IgD-negative memory B cell (primary cell): ENCODE measurements at regions not wholly inside any gene's neighbourhood (a gene's known extent, or its start where the extent isn't known, plus 50 kb on each side); places are given as distances from the start of the nearest gene placed in this dataset.

Experiments
- H3K27ac Mint-ChIP-seq, 3 donors: one replicate each; pipeline ENCODE4 v1.8.0; 2020 to 2022; ENCODE audit warnings: mild to moderate bottlenecking in 3 of 3, mixed read lengths in 3 of 3, moderate library complexity in 1 of 3
- H3K27me3 Mint-ChIP-seq: one replicate; pipeline ENCODE4 v1.8.0; 2021; ENCODE audit warnings: mixed read lengths
- H3K36me3 Mint-ChIP-seq: one replicate; pipeline ENCODE4 v1.8.0; 2020; ENCODE audit warnings: mild to moderate bottlenecking, mixed read lengths
- H3K4me1 Mint-ChIP-seq, 3 donors: one replicate each; pipeline ENCODE4 v1.8.0; 2020 to 2022; ENCODE audit warnings: mixed read lengths in 3 of 3, mild to moderate bottlenecking in 1 of 3
- H3K4me3 Mint-ChIP-seq, 4 donors: one replicate each; pipeline ENCODE4 v1.8.0; 2020 to 2022; ENCODE audit warnings: mild to moderate bottlenecking in 4 of 4, mixed read lengths in 4 of 4, moderate library complexity in 3 of 4
- H3K9me3 Mint-ChIP-seq, 3 donors: one replicate each; pipeline ENCODE4 v1.8.0; 2020 to 2021; ENCODE audit warnings: mixed read lengths in 3 of 3, mild to moderate bottlenecking in 1 of 3

DNA sequence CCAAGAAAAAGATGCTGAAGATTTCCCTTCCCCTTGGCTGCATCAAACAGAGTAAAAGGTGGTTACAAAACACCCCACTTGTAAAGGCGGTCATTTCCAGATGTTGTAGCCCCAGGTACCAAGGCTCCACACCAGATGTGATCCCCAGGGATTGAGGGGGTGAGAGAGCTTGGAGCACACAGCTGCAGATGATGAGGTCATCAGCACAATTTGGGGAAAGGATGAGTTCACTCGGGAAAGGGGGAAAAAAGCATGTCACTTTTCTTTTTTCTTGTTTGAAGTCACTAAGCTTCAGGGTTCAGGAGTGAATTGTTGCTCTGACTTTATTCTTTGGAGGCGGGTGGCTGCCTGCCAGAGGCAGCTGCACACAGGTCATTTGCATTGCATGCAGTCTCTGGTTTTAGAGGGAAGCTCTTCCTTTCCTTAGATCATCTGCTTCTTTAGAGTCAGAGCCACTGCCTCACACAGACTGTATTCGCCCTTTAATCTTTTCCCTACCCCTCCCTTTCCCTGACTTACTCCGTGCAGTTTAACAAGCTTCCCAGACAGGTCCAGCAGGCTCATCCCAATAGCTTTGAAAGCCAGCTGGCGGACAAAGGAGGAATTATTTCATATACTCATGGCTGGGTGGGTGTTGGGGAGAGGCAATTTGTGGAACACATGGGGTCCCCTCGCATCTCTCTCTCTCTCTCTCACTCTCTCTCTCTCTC is 409.3 kb upstream of the SLC24A2 start:
- peaks cover 2 to 20% (median 2%) of the 10 kb centered on the region in 3 donors for H3K9me3 Mint-ChIP-seq
- H3K4me3 Mint-ChIP-seq = no peak overlapping the region
- H3K4me1 Mint-ChIP-seq = peaks cover 0 to 2% (median 0%) of the 10 kb centered on the region in 3 donors
- peaks cover 2% of the 10 kb centered on the region for H3K27me3 Mint-ChIP-seq
- peak overlapping the region in 1 of 3 donors; percentile 81 for H3K27ac Mint-ChIP-seq
- H3K36me3 Mint-ChIP-seq = no peaks in the 10 kb centered on the region

DNA sequence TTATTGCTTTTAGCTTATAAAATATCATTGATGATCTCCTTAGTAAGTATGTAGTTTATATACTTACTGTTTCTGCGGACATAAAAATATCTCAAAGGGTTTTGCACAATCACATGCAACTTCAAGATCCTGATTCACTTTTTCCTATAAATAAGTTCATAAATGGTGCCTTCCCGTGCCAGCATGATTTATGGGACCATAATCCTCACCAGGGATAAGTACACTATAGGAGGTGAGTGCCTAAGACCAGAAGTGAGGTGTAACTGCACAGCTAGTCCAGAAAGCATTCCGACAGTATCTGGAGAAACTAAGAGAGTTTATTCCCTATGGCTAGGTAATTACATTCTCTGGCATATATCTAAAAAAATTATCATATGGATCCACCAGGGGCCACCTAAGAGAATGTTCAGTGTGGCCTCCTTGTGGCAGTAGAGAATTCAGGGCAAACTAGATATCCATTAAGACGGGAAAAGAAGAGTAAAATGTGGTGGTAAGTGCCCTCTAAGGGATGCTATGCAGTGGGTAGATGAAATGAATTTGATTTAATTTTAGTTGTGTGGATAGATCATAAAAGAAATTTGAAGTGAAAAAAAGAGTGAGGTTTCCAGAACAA is 402.5 kb upstream of the SLC24A2 start:
- no peaks in the 10 kb centered on the region for H3K27me3 Mint-ChIP-seq
- no peak overlapping the region for H3K27ac Mint-ChIP-seq
- H3K4me1 Mint-ChIP-seq = peaks cover 0 to 1% (median 0%) of the 10 kb centered on the region in 3 donors
- H3K36me3 Mint-ChIP-seq = no peaks in the 10 kb centered on the region
- no peak overlapping the region for H3K4me3 Mint-ChIP-seq
- peaks cover 2 to 16% (median 2%) of the 10 kb centered on the region in 3 donors for H3K9me3 Mint-ChIP-seq

DNA sequence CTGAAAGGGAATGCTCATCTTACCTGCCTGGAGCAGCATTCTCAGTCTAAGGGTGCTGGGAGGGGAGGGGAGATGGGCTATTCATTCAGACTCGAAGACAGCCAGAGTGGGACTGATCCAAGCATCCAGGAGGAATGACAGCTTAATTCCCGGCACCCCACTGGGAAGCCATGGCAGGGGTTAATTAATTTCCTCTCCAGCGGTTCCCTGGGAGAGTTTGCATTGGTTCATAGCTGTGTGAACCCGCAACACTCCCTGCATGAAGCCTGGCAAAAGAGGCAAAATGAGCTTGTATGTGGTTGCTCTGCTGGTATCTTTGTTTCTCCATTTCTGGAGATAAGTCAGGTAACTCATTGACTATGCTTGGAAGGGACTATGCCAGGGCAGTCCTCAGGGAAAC is 401.0 kb upstream of the SLC24A2 start:
- Mint-ChIP-seq H3K4me3 (no peak overlapping the region), H3K27ac (no peak overlapping the region), H3K27me3 (no peaks in the 10 kb centered on the region), H3K9me3 (peaks cover 0 to 8% (median 0%) of the 10 kb centered on the region in 3 donors), H3K4me1 (peaks cover 0 to 1% (median 0%) of the 10 kb centered on the region in 3 donors), H3K36me3 (no peaks in the 10 kb centered on the region)

DNA sequence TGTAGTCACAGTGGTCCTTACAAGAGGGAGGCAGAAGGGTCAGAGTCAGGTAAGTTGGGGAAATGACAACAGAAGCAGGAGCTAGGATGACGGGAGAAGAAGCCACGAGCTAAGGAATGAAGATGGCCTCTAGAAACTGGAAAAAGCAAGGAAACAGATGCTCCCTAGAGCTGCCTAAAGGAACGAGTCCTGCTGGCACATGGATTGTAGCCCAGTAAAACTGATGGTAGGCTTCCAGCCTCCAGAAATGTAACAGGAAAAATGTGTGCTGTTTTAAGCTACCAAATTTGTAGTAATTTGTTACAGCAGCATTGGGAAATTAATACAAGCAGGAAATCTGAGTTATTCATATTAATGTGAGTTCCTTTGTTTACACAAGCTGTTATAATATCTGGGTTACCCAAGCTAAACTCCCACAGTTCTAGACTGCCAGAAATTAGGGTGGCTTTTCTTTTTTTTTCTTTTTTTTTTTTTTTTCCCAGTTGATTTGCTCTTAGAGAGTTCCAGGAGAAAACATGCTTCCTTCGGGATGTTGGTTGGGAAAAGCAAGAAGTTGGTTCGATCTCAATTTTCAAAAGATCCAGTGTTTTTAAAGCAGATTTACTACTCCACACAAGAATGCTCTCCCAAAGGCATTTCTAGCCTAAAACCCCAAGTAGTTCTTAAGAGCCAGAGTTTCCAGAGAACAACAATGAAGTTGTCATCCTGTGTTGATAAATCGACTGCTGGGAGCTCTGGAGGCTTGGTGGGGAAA is 400.0 kb upstream of the SLC24A2 start:
- H3K27ac Mint-ChIP-seq = no peak overlapping the region
- no peaks in the 10 kb centered on the region for H3K36me3 Mint-ChIP-seq

DNA sequence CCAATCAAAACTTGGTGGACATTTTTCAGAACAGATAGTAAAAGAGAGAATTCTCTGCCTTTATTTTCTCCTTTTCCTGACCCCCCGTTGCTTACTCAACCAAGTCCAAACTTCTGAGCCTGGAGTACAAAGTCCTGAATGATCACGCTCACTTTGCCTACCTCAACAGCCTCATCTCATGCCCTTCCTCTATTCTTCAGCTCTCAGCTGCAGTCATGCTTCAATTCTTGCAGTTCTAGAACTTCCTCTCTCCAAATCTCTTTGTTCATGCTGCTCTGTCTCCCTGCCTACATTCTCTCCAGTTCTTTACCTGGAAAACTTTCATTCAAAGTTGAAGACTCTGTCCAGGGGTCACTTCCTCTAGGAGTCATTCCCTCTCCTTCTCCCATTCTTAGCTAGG is 398.5 kb upstream of the SLC24A2 start:
- peaks cover 0 to 9% (median 2%) of the 10 kb centered on the region in 3 donors for H3K9me3 Mint-ChIP-seq
- H3K27me3 Mint-ChIP-seq = no peaks in the 10 kb centered on the region
- peaks cover 3% of the 10 kb centered on the region for H3K36me3 Mint-ChIP-seq
- H3K4me1 Mint-ChIP-seq = peaks cover 0 to 1% (median 0%) of the 10 kb centered on the region in 3 donors
- H3K27ac Mint-ChIP-seq = no peak overlapping the region
- no peak overlapping the region for H3K4me3 Mint-ChIP-seq

More for the DNA sequence above, 400.0 kb upstream of the SLC24A2 start:
- H3K4me3 Mint-ChIP-seq = no peak overlapping the region
- peaks cover 0 to 1% (median 0%) of the 10 kb centered on the region in 3 donors for H3K4me1 Mint-ChIP-seq
- peaks cover 0 to 4% (median 0%) of the 10 kb centered on the region in 3 donors for H3K9me3 Mint-ChIP-seq
- H3K27me3 Mint-ChIP-seq = no peaks in the 10 kb centered on the region

DNA sequence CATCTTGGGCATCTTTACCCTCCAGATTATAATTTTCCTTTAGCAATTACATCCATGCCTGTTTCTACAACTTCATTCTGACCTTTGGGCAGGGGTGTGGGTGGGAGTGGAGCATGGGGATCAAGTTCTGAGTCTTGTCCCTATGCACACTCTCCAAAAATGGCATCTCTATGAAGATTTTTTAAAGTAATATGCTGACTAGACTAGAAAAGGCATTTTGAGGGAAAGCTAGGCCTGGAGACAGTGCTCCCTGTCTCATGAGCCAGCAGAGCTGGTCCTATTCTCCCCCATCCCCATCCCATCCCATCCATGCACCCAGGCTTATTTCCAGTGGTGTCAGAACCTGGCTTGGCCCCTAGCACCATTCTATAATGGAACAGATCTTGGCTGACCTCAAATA is 398.0 kb upstream of the SLC24A2 start:
- H3K4me3 Mint-ChIP-seq = no peak overlapping the region
- no peaks in the 10 kb centered on the region for H3K27me3 Mint-ChIP-seq
- peaks cover 0 to 10% (median 3%) of the 10 kb centered on the region in 3 donors for H3K9me3 Mint-ChIP-seq
- H3K27ac Mint-ChIP-seq = no peak overlapping the region
- peaks cover 0 to 1% (median 0%) of the 10 kb centered on the region in 3 donors for H3K4me1 Mint-ChIP-seq
- H3K36me3 Mint-ChIP-seq = peaks cover 3% of the 10 kb centered on the region

DNA sequence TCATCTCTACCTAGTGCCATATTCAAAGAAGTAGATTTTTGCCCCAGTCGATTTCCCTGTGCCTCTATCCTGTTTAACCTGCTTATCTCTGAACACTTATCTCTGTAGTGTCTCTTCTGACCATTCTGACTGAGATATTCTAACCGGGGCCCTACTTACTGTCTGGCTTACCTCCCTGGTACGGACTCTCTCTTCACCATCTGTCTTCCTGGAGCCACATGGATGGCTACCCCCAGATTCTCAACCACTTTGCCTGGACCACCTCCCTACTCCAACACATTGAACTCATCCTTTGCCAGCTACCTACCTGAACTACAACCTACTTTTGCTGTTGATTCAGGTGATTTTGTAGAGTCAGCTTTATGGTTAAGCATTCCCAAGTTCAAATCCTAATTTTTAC is 397.4 kb upstream of the SLC24A2 start:
- H3K27me3 Mint-ChIP-seq = no peaks in the 10 kb centered on the region
- no peak overlapping the region for H3K27ac Mint-ChIP-seq
- peaks cover 0 to 10% (median 4%) of the 10 kb centered on the region in 3 donors for H3K9me3 Mint-ChIP-seq
- H3K4me3 Mint-ChIP-seq = no peak overlapping the region
- peaks cover 3% of the 10 kb centered on the region for H3K36me3 Mint-ChIP-seq
- H3K4me1 Mint-ChIP-seq = peaks cover 0 to 1% (median 0%) of the 10 kb centered on the region in 3 donors

DNA sequence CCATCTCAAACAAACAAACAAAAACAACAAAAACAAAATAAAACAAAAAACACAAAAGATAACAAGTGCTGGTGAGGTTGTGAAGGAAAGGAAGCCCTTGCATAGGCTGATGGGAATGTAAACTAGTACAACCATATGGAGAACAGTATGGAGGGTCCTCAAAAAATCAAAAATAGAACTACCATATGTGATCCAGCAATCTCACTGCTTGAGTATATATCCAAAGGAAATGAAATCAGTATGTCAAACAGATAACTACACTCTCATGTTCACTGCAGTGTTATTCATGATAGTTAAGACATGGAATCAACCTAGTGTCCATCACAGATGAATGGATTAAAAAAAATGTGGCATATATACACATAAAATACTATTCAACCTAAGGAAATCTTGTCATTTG is 395.7 kb upstream of the SLC24A2 start:
- no peaks in the 10 kb centered on the region for H3K27me3 Mint-ChIP-seq
- H3K27ac Mint-ChIP-seq = no peak overlapping the region
- H3K36me3 Mint-ChIP-seq = peaks cover 3% of the 10 kb centered on the region
- H3K9me3 Mint-ChIP-seq = peaks cover 0 to 10% (median 4%) of the 10 kb centered on the region in 3 donors
- no peak overlapping the region for H3K4me3 Mint-ChIP-seq
- peaks cover 0 to 1% (median 0%) of the 10 kb centered on the region in 3 donors for H3K4me1 Mint-ChIP-seq

DNA sequence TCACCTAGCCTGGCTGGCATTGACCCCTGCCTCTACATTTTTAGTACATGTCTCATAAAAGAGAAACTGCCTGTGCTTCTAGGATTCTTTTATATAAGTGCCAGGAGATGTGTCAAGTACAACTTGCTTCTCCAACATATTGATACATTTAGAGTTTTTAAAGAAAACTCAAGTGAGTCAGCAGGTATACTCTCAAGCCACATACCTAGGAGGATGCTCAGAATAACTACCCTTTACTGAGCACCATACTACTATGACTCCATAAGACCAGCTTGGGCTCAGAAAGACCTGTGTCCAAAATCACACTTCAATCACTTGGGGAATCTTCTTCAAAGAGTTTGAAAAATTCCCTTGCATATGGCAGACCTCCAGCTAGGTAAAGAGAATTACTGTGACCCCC is 389.8 kb upstream of the SLC24A2 start:
- Mint-ChIP-seq H3K27ac (peak overlapping the region in 1 of 3 donors; percentile 17), H3K9me3 (peaks cover 0 to 8% (median 4%) of the 10 kb centered on the region in 3 donors), H3K4me1 (no peaks in the 10 kb centered on the region), H3K4me3 (no peak overlapping the region), H3K27me3 (no peaks in the 10 kb centered on the region), H3K36me3 (peaks cover 3% of the 10 kb centered on the region)

DNA sequence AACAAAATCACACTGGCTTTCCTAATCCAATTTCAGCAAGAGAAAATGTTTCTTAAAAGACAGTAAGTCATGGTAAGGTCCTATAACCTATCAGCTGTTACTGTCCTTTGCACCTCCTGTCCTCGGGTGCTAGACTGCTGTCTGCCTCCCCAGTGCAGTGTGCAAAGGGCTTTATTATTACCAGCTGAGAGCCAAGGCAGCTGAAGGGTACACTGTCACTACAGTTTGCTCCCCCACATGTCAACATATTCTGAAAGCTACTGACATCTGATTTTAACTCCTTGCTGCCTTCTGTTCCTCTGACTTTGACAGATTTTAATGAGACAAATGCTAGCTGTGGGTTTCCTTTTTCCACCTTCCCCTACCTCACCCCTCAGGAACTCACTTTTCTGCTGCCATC is 389.4 kb upstream of the SLC24A2 start:
- H3K4me1 Mint-ChIP-seq = no peaks in the 10 kb centered on the region
- no peak overlapping the region for H3K4me3 Mint-ChIP-seq
- peaks cover 0 to 7% (median 3%) of the 10 kb centered on the region in 3 donors for H3K9me3 Mint-ChIP-seq
- H3K27me3 Mint-ChIP-seq = no peaks in the 10 kb centered on the region
- H3K27ac Mint-ChIP-seq = no peak overlapping the region
- no peaks in the 10 kb centered on the region for H3K36me3 Mint-ChIP-seq

DNA sequence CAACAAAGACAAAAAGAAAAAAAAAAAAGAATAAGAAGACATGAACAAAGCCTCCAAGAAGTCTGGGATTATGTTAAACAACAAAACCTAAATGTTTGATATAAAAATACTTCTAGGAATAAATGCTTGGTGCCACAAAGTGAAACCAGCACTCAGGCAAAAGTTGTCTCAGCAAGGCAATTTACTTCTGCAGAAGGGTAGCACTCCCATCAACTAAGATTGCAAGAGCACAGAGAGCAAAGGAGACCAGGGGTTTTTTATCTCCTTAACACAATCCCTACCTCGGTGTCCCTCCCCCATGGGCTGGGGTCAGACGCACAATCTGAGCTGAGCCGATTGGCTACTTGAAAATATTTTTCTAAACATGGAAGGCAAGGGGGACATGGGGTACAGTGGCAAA is 381.3 kb upstream of the SLC24A2 start:
- Mint-ChIP-seq H3K4me3 (no peak overlapping the region), H3K9me3 (peaks cover 5 to 26% (median 16%) of the 10 kb centered on the region in 3 donors), H3K4me1 (no peaks in the 10 kb centered on the region), H3K27ac (no peak overlapping the region), H3K36me3 (no peaks in the 10 kb centered on the region), H3K27me3 (no peaks in the 10 kb centered on the region)

DNA sequence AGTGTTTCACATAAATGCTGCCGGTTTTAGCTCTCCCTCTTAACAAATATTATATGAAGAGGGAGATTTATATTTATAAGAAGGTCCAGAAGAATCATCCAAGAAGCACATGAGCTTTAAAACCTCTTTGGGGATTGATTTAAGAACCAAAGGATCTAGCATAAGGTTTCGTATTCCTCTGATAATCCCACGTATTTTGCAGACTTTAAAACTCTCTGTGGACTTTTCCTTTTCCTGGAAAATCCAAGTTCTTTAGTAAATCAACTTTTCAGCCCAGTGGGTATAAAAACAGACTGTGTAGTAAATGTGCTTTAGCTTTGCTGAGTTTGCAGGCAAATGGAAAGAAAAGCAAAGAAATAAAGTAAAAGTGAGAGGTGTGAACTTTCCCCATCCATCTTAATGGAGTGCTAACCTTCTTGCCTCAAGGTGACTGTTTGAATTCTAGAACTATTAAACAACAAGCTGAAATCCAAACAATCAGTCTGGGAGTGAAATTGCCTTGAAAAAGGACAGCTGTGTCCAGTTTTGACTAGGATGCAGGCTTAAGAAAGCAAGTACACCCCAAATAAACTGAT is 363.4 kb upstream of the SLC24A2 start:
- Mint-ChIP-seq H3K4me3 (no peak overlapping the region), H3K9me3 (no peaks in the 10 kb centered on the region), H3K4me1 (no peaks in the 10 kb centered on the region), H3K36me3 (no peaks in the 10 kb centered on the region), H3K27me3 (peaks cover 6% of the 10 kb centered on the region), H3K27ac (no peak overlapping the region)

DNA sequence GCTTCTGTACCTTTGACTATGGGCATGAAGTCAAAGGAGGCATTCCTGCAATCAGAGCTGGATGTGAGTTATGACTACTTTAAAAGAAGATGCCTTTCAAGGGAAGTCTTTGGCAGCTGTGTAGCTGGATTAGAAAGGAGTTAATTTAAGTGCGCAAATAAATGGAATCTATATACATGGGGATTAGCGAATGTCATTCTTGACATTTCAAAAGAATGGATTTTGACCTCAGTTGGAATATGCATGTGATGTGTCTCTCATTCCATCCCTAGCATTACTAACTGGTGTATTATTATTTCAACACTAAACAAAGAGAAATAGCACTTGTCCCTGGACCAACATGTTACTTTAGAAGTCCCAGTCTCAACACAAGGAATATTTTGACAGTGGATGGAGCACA is 359.6 kb upstream of the SLC24A2 start:
- Mint-ChIP-seq H3K4me3 (no peak overlapping the region), H3K9me3 (no peaks in the 10 kb centered on the region), H3K4me1 (no peaks in the 10 kb centered on the region), H3K27me3 (peaks cover 11% of the 10 kb centered on the region), H3K36me3 (no peaks in the 10 kb centered on the region), H3K27ac (no peak overlapping the region)

DNA sequence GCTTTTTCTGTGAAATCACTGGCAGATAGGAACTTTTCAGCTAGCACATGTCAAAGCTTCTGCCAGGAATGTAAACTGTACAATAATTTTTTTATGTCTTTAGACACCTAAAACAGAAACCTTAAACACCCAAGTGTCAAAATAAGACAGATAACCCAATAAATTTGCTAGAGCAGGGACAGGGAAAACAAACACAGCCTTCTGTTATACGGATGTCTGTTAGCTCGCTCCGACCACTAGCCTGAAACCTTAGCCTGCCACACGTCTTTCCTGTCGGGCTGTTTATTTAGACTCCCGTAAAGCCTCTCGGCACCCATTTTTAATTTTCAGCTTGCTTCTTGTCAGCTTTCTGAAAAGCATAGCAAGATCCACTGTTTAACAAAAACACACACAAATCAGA is 355.4 kb upstream of the SLC24A2 start:
- Mint-ChIP-seq H3K4me3 (no peak overlapping the region), H3K27me3 (peaks cover 9% of the 10 kb centered on the region), H3K9me3 (peaks cover 0 to 2% (median 0%) of the 10 kb centered on the region in 3 donors), H3K27ac (no peak overlapping the region), H3K36me3 (no peaks in the 10 kb centered on the region), H3K4me1 (peaks cover 0 to 2% (median 0%) of the 10 kb centered on the region in 3 donors)

DNA sequence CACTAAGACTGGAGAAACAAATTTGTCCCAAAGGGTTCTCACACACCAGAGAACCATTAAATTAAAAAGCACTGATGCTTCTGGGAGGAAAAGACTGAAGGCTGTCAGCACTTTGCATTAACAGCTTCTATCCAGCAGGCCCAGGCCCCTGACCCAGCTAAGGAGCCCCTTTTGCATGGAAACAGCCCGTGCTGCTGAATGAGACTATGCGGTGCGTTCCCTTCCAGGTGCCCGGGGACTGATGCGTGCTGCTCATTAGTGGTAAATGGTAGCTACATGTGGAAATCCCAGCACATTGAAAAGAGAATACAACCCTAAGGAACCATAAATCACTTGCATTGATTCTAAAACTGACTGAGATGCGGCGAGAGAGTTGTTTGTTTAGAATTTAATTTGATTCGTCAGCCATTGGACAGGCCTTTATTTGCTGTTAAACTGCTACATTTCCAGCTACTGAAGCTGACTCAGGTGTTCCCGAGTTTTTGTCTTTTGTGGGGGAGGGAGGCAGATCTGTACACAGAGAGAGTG is 351.0 kb upstream of the SLC24A2 start:
- H3K9me3 Mint-ChIP-seq = peaks cover 0 to 2% (median 0%) of the 10 kb centered on the region in 3 donors
- peaks cover 7% of the 10 kb centered on the region for H3K27me3 Mint-ChIP-seq
- H3K27ac Mint-ChIP-seq = no peak overlapping the region
- H3K4me3 Mint-ChIP-seq = no peak overlapping the region
- H3K4me1 Mint-ChIP-seq = peaks cover 0 to 2% (median 0%) of the 10 kb centered on the region in 3 donors
- H3K36me3 Mint-ChIP-seq = no peaks in the 10 kb centered on the region
